ENCODE measurements at regions not wholly inside any gene's neighbourhood (a gene's known extent, or its start where the extent isn't known, plus 50 kb on each side); places are given as distances from the start of the nearest gene placed in this dataset.

DNA sequence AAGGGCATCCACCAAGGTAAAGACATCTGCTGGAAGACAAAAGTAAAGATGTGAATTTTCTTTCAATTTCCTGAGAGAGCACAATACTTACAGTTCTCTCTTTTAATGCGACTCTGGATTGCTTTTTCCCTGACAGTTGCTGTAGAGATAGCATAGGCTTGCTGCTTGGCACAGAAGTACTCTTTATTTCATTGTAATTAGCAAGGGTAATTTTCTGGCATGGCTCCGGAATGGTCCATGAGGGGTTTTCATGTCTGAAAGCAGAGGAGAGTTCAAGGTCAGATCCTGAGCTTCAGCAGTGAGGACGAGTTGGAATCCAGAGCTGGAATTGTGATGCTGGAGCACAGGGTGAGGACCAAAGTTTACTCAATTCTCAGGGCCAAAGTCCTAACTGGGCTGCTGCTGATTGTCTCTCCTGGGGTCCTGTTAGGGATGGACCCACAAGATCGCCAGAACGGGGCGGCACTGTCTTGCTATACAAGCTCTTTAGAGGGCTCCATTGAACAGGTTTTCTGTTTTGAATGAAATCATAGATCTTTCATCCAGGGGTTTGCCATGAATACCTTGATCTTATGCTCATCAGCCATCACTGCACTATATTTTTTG lies 190.0 kb upstream of the MKI67 start:
- TF ChIP-seq, protein P1, sequence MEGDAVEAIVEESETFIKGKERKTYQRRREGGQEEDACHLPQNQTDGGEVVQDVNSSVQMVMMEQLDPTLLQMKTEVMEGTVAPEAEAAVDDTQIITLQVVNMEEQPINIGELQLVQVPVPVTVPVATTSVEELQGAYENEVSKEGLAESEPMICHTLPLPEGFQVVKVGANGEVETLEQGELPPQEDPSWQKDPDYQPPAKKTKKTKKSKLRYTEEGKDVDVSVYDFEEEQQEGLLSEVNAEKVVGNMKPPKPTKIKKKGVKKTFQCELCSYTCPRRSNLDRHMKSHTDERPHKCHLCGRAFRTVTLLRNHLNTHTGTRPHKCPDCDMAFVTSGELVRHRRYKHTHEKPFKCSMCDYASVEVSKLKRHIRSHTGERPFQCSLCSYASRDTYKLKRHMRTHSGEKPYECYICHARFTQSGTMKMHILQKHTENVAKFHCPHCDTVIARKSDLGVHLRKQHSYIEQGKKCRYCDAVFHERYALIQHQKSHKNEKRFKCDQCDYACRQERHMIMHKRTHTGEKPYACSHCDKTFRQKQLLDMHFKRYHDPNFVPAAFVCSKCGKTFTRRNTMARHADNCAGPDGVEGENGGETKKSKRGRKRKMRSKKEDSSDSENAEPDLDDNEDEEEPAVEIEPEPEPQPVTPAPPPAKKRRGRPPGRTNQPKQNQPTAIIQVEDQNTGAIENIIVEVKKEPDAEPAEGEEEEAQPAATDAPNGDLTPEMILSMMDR (IDR thresholded peaks at IDR 0.05): no peak
- TF ChIP-seq POLR2A (IDR thresholded peaks at IDR 0.05): no peak
